Panc1 (cell line): ENCODE measurements at regions not wholly inside any gene's neighbourhood (a gene's known extent, or its start where the extent isn't known, plus 50 kb on each side); places are given as distances from the start of the nearest gene placed in this dataset.

Source experiments
- ATAC-seq: fragments of 200-7000 bp; cut with Tn5 transposase; 2 replicates; pipeline ENCODE4 v1.9.1; 2020; ENCODE audit warnings: mild to moderate bottlenecking, moderate library complexity
- BruUV-seq: library from RNA; stranded (reverse); fragments of 400-500 nt; replicated peaks from 2 replicates; lab custom pipeline; 2021; lab: Mats Ljungman, UMichigan
- CTCF ChIA-PET: fragments of 300-600 bp; sonication (Branson Sonifier 250); formaldehyde crosslinking; loops from one replicate; lab custom pipeline; 2022; ENCODE audit warnings: antibody characterized with exemption; lab: Charles Lee
- POLR2A ChIA-PET: fragments of 300-600 bp; sonication (Branson Sonifier 250); formaldehyde crosslinking; loops from one replicate; lab custom pipeline; 2022; ENCODE audit warnings: antibody characterized with exemption; lab: Charles Lee
- DNase-seq: peaks from one replicate; pipeline ENCODE4 v3.0.0-alpha.2; 2010; ENCODE audit warnings: low read depth, low spot score
- H3K27ac ChIP-seq: 2 replicates; pipeline ENCODE4 v1.5.1; 2011; ENCODE audit warnings: mild to moderate bottlenecking, low read length, inconsistent platforms
- H3K27me3 ChIP-seq: fragments of 200-500 bp; sonication (Bioruptor generic); 2 replicates; pipeline ENCODE4 v1.6.0; 2014; ENCODE audit warnings: low read length, inconsistent platforms; ENCODE audit not compliant: control insufficient read depth, insufficient read depth
- H3K36me3 ChIP-seq: fragments of 200-500 bp; sonication (Bioruptor generic); 2 replicates; pipeline ENCODE4 v1.5.1; 2014; ENCODE audit warnings: inconsistent platforms, mild to moderate bottlenecking, low read length, moderate library complexity; ENCODE audit not compliant: control insufficient read depth, insufficient read depth
- H3K4me1 ChIP-seq: 2 replicates; pipeline ENCODE4 v1.5.1; 2011; ENCODE audit warnings: inconsistent platforms, mild to moderate bottlenecking, low read length, moderate library complexity; ENCODE audit not compliant: control insufficient read depth, insufficient read depth
- H3K4me3 ChIP-seq, 2 experiments: 2 replicates each; pipeline ENCODE4 v1.5.1; 2011 to 2012; ENCODE audit warnings: low read depth in 2 of 2, low read length in 2 of 2, mild to moderate bottlenecking in 2 of 2, inconsistent platforms in 1 of 2, moderate library complexity in 1 of 2
- H3K9me3 ChIP-seq: fragments of 200-500 bp; sonication (Bioruptor generic); 2 replicates; pipeline ENCODE4 v1.5.1; 2014; ENCODE audit warnings: low read depth, mild to moderate bottlenecking, inconsistent platforms, low read length, moderate library complexity; ENCODE audit not compliant: control insufficient read depth, insufficient read depth
- CTCF ChIP-seq: fragments of 450-650 bp; IDR thresholded peaks from 2 replicates; pipeline ENCODE4 v1.5.1; 2017; ENCODE audit warnings: mild to moderate bottlenecking
- POLR2AphosphoS5 ChIP-seq: IDR thresholded peaks from 2 replicates; pipeline ENCODE4 v1.6.1; 2012; ENCODE audit warnings: mild to moderate bottlenecking, low read depth, low read length, moderate library complexity
- REST ChIP-seq, 2 experiments: IDR thresholded peaks; 2 replicates each; pipeline ENCODE4 v1.6.1; 2011 to 2012; ENCODE audit warnings: low read depth in 2 of 2, control low read depth in 1 of 2, low read length in 1 of 2, mild to moderate bottlenecking in 1 of 2, moderate library complexity in 1 of 2; ENCODE audit not compliant: insufficient read depth in 1 of 2
- SIN3A ChIP-seq: IDR thresholded peaks from 2 replicates; pipeline ENCODE4 v1.6.1; 2012; ENCODE audit warnings: low read depth, mild to moderate bottlenecking, low read length, moderate library complexity, borderline replicate concordance; ENCODE audit not compliant: insufficient read depth
- TCF7L2 ChIP-seq: IDR thresholded peaks from 2 replicates; pipeline ENCODE4 v1.6.1; 2011; ENCODE audit warnings: mild to moderate bottlenecking, low read depth, low read length, inconsistent platforms
- in situ Hi-C: cut with HindIII; loops from 2 replicates; pipeline ENCODE4 v1.10.0; 2016; ENCODE audit warnings: low sequenced_read_pairs, low pct_unique_long_range_greater_than_20kb
- intact Hi-C: fragments of 100-400 bp; cut with micrococcal nuclease; formaldehyde crosslinking; loops from one replicate; pipeline ENCODE4 v1.10.0; 2022; ENCODE audit not compliant: unreplicated experiment

- no peak overlapping the region for H3K27ac ChIP-seq
- ChIA-PET CTCF (no interaction called here), POLR2A (no interaction called here)
- no peak for ATAC-seq
- no peaks in the 10 kb centered on the region for H3K36me3 ChIP-seq
- DNase-seq = no peak
- H3K4me1 ChIP-seq = no peaks in the 10 kb centered on the region
- intact Hi-C loops = no loop called here
- H3K27me3 ChIP-seq = no peaks in the 10 kb centered on the region
- in situ Hi-C loops = no loop called here
- H3K9me3 ChIP-seq = no peaks in the 10 kb centered on the region
- BruUV-seq = no TSS peak
- TF ChIP-seq TCF7L2 (no peak), REST (IDR thresholded peaks at IDR 0.05; ENCODE audit: insufficient read depth in 1 of 2, low read depth in 2 of 2, low read length in 1 of 2) (no peak), SIN3A (no peak), CTCF (no peak), POLR2AphosphoS5 (no peak)
- H3K4me3 ChIP-seq = no peak overlapping the region
Observed at GRCh38 chr13:80096383-80096782, 244.5 kb downstream of the SPRY2 start.

DNA sequence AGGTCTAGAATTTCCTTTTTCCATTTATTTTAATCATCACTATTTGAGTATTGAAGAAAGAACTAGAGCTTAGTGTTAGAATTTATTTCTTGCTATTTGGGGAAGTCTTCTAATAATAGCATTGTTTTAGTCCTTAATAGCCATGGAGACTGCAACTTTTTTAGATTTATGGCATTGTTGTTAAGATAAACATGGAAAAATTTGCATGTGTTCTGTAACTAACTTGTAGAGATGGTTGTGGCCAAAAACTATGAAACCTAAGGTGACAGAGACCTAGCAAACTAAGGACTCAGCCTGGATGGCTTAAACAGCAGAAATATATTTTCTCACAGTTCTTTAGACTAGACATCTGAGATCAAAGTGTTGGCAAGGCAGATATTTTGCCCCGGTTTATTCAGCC is 246.4 kb downstream of the SPRY2 start:
- Histone ChIP-seq H3K36me3 (no peaks in the 10 kb centered on the region), H3K27ac (no peak overlapping the region), H3K9me3 (no peaks in the 10 kb centered on the region), H3K4me1 (no peaks in the 10 kb centered on the region), H3K27me3 (no peaks in the 10 kb centered on the region), H3K4me3 (no peak overlapping the region)
- no TSS peak for BruUV-seq
- ChIA-PET CTCF (no interaction called here), POLR2A (no interaction called here)
- in situ Hi-C loops (no loop called here), intact Hi-C loops (no loop called here)
- DNase-seq (no peak), ATAC-seq (no peak)
- no peak for TF ChIP-seq POLR2AphosphoS5
- TF ChIP-seq REST (IDR thresholded peaks at IDR 0.05; ENCODE audit: insufficient read depth in 1 of 2, low read depth in 2 of 2, low read length in 1 of 2) = no peak
- no peak for TF ChIP-seq SIN3A
- TF ChIP-seq CTCF = no peak
- TF ChIP-seq TCF7L2 = no peak
